ENCODE measurements at regions not wholly inside any gene's neighbourhood (a gene's known extent, or its start where the extent isn't known, plus 50 kb on each side); places are given as distances from the start of the nearest gene placed in this dataset.

- TF ChIP-seq ZBTB21 (tag by site-specific recombination; IDR thresholded peaks at IDR 0.05): no peak
- TF ChIP-seq ZNF707 (tag by site-specific recombination; IDR thresholded peaks at IDR 0.05): no peak
Measured at GRCh38 chr5:60077292-60077691, 183.8 kb upstream of the PDE4D start.
